Panc1 (cell line): ENCODE measurements at regions not wholly inside any gene's neighbourhood (a gene's known extent, or its start where the extent isn't known, plus 50 kb on each side); places are given as distances from the start of the nearest gene placed in this dataset.

Experiments used
- POLR2AphosphoS5 ChIP-seq: IDR thresholded peaks from 2 replicates; pipeline ENCODE4 v1.6.1; 2012; ENCODE audit warnings: mild to moderate bottlenecking, low read depth, low read length, moderate library complexity
- SIN3A ChIP-seq: IDR thresholded peaks from 2 replicates; pipeline ENCODE4 v1.6.1; 2012; ENCODE audit warnings: low read depth, mild to moderate bottlenecking, low read length, moderate library complexity, borderline replicate concordance; ENCODE audit not compliant: insufficient read depth
- TF ChIP-seq, protein P1 (sequence below): fragments of 450-650 bp; IDR thresholded peaks from 2 replicates; pipeline ENCODE4 v1.5.1; 2017; ENCODE audit warnings: mild to moderate bottlenecking
- TF ChIP-seq, protein P2 (sequence below), 2 experiments: IDR thresholded peaks; 2 replicates each; pipeline ENCODE4 v1.6.1; 2011 to 2012; ENCODE audit warnings: low read depth in 2 of 2, control low read depth in 1 of 2, low read length in 1 of 2, mild to moderate bottlenecking in 1 of 2, moderate library complexity in 1 of 2; ENCODE audit not compliant: insufficient read depth in 1 of 2

GRCh38 chr7:13578294-13578693 is 411.2 kb downstream of the ETV1 start:
- TF ChIP-seq, protein P1, sequence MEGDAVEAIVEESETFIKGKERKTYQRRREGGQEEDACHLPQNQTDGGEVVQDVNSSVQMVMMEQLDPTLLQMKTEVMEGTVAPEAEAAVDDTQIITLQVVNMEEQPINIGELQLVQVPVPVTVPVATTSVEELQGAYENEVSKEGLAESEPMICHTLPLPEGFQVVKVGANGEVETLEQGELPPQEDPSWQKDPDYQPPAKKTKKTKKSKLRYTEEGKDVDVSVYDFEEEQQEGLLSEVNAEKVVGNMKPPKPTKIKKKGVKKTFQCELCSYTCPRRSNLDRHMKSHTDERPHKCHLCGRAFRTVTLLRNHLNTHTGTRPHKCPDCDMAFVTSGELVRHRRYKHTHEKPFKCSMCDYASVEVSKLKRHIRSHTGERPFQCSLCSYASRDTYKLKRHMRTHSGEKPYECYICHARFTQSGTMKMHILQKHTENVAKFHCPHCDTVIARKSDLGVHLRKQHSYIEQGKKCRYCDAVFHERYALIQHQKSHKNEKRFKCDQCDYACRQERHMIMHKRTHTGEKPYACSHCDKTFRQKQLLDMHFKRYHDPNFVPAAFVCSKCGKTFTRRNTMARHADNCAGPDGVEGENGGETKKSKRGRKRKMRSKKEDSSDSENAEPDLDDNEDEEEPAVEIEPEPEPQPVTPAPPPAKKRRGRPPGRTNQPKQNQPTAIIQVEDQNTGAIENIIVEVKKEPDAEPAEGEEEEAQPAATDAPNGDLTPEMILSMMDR = no peak
- TF ChIP-seq, protein P2, sequence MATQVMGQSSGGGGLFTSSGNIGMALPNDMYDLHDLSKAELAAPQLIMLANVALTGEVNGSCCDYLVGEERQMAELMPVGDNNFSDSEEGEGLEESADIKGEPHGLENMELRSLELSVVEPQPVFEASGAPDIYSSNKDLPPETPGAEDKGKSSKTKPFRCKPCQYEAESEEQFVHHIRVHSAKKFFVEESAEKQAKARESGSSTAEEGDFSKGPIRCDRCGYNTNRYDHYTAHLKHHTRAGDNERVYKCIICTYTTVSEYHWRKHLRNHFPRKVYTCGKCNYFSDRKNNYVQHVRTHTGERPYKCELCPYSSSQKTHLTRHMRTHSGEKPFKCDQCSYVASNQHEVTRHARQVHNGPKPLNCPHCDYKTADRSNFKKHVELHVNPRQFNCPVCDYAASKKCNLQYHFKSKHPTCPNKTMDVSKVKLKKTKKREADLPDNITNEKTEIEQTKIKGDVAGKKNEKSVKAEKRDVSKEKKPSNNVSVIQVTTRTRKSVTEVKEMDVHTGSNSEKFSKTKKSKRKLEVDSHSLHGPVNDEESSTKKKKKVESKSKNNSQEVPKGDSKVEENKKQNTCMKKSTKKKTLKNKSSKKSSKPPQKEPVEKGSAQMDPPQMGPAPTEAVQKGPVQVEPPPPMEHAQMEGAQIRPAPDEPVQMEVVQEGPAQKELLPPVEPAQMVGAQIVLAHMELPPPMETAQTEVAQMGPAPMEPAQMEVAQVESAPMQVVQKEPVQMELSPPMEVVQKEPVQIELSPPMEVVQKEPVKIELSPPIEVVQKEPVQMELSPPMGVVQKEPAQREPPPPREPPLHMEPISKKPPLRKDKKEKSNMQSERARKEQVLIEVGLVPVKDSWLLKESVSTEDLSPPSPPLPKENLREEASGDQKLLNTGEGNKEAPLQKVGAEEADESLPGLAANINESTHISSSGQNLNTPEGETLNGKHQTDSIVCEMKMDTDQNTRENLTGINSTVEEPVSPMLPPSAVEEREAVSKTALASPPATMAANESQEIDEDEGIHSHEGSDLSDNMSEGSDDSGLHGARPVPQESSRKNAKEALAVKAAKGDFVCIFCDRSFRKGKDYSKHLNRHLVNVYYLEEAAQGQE (IDR thresholded peaks at IDR 0.05; ENCODE audit: insufficient read depth in 1 of 2, low read depth in 2 of 2, low read length in 1 of 2) = no peak
- TF ChIP-seq SIN3A (no peak), POLR2AphosphoS5 (no peak)
